ENCODE measurements at regions not wholly inside any gene's neighbourhood (a gene's known extent, or its start where the extent isn't known, plus 50 kb on each side); places are given as distances from the start of the nearest gene placed in this dataset.

- no peak for TF ChIP-seq EZH2 (IDR thresholded peaks at IDR 0.05; ENCODE audit: insufficient read depth, low read length)
- TF ChIP-seq, protein P1, sequence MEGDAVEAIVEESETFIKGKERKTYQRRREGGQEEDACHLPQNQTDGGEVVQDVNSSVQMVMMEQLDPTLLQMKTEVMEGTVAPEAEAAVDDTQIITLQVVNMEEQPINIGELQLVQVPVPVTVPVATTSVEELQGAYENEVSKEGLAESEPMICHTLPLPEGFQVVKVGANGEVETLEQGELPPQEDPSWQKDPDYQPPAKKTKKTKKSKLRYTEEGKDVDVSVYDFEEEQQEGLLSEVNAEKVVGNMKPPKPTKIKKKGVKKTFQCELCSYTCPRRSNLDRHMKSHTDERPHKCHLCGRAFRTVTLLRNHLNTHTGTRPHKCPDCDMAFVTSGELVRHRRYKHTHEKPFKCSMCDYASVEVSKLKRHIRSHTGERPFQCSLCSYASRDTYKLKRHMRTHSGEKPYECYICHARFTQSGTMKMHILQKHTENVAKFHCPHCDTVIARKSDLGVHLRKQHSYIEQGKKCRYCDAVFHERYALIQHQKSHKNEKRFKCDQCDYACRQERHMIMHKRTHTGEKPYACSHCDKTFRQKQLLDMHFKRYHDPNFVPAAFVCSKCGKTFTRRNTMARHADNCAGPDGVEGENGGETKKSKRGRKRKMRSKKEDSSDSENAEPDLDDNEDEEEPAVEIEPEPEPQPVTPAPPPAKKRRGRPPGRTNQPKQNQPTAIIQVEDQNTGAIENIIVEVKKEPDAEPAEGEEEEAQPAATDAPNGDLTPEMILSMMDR (IDR thresholded peaks at IDR 0.05; ENCODE audit: insufficient read depth, low read depth, low read length) = no peak
- Mint-ChIP-seq H3K4me1 (ENCODE audit: low read depth, unreplicated experiment) (no peaks in the 10 kb centered on the region), H3K4me3 (ENCODE audit: unreplicated experiment) (no peak overlapping the region), H3K9me3 (ENCODE audit: unreplicated experiment) (no peaks in the 10 kb centered on the region), H3K36me3 (ENCODE audit: low read depth, unreplicated experiment) (no peaks in the 10 kb centered on the region), H3K27me3 (ENCODE audit: low read depth, unreplicated experiment) (no peaks in the 10 kb centered on the region), H3K27ac (ENCODE audit: unreplicated experiment) (no peak overlapping the region)
- Histone ChIP-seq H3K9me3 (ENCODE audit: insufficient read depth, low read depth, low read length) (no peaks in the 10 kb centered on the region), H3K4me1 (ENCODE audit: insufficient read depth, low read length) (no peaks in the 10 kb centered on the region), H3K79me2 (ENCODE audit: insufficient read depth, low read length) (no peaks in the 10 kb centered on the region), H3K27me3 (ENCODE audit: insufficient read depth, low read length) (no peaks in the 10 kb centered on the region), H3K9ac (ENCODE audit: low read length) (no peak overlapping the region), H4K20me1 (ENCODE audit: insufficient read depth, low read length) (no peaks in the 10 kb centered on the region), H3K36me3 (ENCODE audit: insufficient read depth, low read length) (no peaks in the 10 kb centered on the region), H3K4me3 (ENCODE audit: insufficient read depth, low read depth, low read length) (no peak overlapping the region), H3K27ac (ENCODE audit: low read depth, low read length) (no peak overlapping the region), H2AFZ (ENCODE audit: low read depth, low read length) (no peak overlapping the region), H3K4me2 (ENCODE audit: low read length) (no peak overlapping the region)
- DNase-seq (ENCODE audit: low read depth) (no peak), FAIRE-seq (no peak)
Observed at GRCh38 chr12:25783566-25783965, 174.9 kb upstream of the RASSF8 start.

DNA sequence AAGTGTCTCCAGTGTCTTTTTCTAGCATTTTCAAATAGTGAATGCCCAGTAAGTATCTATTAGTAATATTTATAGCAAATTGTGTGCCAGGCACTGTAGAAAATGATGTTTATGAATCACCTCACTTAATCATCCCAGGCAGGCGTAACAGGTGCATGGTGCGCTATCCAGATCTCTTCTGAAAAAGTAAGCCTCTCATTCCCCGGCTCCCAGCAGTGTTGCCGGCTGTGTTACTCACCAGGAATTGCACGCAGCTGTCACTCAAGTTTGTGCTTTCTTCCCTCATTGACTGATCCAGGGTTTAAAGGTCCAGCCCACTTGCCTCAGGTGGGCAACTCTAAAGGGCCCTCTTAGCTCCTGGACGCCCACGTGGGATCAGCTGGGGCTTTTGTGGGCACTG is 173.8 kb upstream of the RASSF8 start:
- DNase-seq (ENCODE audit: low read depth) (no peak), FAIRE-seq (no peak)
- Histone ChIP-seq H3K27ac (ENCODE audit: low read depth, low read length) (no peak overlapping the region), H3K4me2 (ENCODE audit: low read length) (no peak overlapping the region), H4K20me1 (ENCODE audit: insufficient read depth, low read length) (no peaks in the 10 kb centered on the region), H3K9me3 (ENCODE audit: insufficient read depth, low read depth, low read length) (no peaks in the 10 kb centered on the region), H3K4me1 (ENCODE audit: insufficient read depth, low read length) (no peaks in the 10 kb centered on the region), H3K36me3 (ENCODE audit: insufficient read depth, low read length) (no peaks in the 10 kb centered on the region), H3K9ac (ENCODE audit: low read length) (no peak overlapping the region), H3K27me3 (ENCODE audit: insufficient read depth, low read length) (no peaks in the 10 kb centered on the region), H3K4me3 (ENCODE audit: insufficient read depth, low read depth, low read length) (no peak overlapping the region), H2AFZ (ENCODE audit: low read depth, low read length) (no peak overlapping the region), H3K79me2 (ENCODE audit: insufficient read depth, low read length) (no peaks in the 10 kb centered on the region)
- Mint-ChIP-seq H3K36me3 (ENCODE audit: low read depth, unreplicated experiment) (no peaks in the 10 kb centered on the region), H3K27ac (ENCODE audit: unreplicated experiment) (no peak overlapping the region), H3K27me3 (ENCODE audit: low read depth, unreplicated experiment) (no peaks in the 10 kb centered on the region), H3K4me1 (ENCODE audit: low read depth, unreplicated experiment) (no peaks in the 10 kb centered on the region), H3K9me3 (ENCODE audit: unreplicated experiment) (no peaks in the 10 kb centered on the region), H3K4me3 (ENCODE audit: unreplicated experiment) (no peak overlapping the region)
- TF ChIP-seq, protein P1 (IDR thresholded peaks at IDR 0.05; ENCODE audit: insufficient read depth, low read depth, low read length) = no peak
- no peak for TF ChIP-seq EZH2 (IDR thresholded peaks at IDR 0.05; ENCODE audit: insufficient read depth, low read length)

DNA sequence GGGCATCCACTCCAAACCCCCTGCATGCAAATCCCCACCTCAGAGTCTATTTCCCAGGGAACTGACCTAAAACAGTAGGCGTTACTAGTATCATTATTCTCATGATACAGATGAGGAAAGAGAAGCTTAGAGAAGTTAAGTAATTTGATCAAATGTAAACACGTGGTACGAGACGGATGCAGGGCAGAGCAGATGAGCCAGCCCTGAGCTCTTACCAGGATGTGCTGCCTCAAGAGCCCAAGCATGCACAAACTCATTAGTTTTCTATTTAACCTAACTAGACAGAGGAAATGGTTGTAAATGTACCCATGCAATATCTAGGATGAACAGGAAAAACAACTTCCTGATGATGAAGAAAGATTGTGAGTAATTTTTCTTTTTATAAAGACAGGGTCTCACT is 173.3 kb upstream of the RASSF8 start:
- no peaks in the 10 kb centered on the region for H3K27me3 Mint-ChIP-seq (ENCODE audit: low read depth, unreplicated experiment)

More for the DNA sequence above, 173.3 kb upstream of the RASSF8 start:
- Mint-ChIP-seq H3K36me3 (ENCODE audit: low read depth, unreplicated experiment) (no peaks in the 10 kb centered on the region), H3K9me3 (ENCODE audit: unreplicated experiment) (no peaks in the 10 kb centered on the region), H3K4me1 (ENCODE audit: low read depth, unreplicated experiment) (no peaks in the 10 kb centered on the region), H3K4me3 (ENCODE audit: unreplicated experiment) (no peak overlapping the region), H3K27ac (ENCODE audit: unreplicated experiment) (no peak overlapping the region)
- TF ChIP-seq, protein P1 (IDR thresholded peaks at IDR 0.05; ENCODE audit: insufficient read depth, low read depth, low read length) = no peak
- no peak for TF ChIP-seq EZH2 (IDR thresholded peaks at IDR 0.05; ENCODE audit: insufficient read depth, low read length)
- FAIRE-seq (no peak), DNase-seq (ENCODE audit: low read depth) (no peak)
- Histone ChIP-seq H3K4me3 (ENCODE audit: insufficient read depth, low read depth, low read length) (no peak overlapping the region), H3K9ac (ENCODE audit: low read length) (no peak overlapping the region), H4K20me1 (ENCODE audit: insufficient read depth, low read length) (no peaks in the 10 kb centered on the region), H3K27me3 (ENCODE audit: insufficient read depth, low read length) (no peaks in the 10 kb centered on the region), H2AFZ (ENCODE audit: low read depth, low read length) (no peak overlapping the region), H3K9me3 (ENCODE audit: insufficient read depth, low read depth, low read length) (no peaks in the 10 kb centered on the region), H3K4me1 (ENCODE audit: insufficient read depth, low read length) (no peaks in the 10 kb centered on the region), H3K27ac (ENCODE audit: low read depth, low read length) (no peak overlapping the region), H3K79me2 (ENCODE audit: insufficient read depth, low read length) (no peaks in the 10 kb centered on the region), H3K36me3 (ENCODE audit: insufficient read depth, low read length) (no peaks in the 10 kb centered on the region), H3K4me2 (ENCODE audit: low read length) (no peak overlapping the region)
